Osteocyte (in vitro differentiated cells): ENCODE measurements at regions not wholly inside any gene's neighbourhood (a gene's known extent, or its start where the extent isn't known, plus 50 kb on each side); places are given as distances from the start of the nearest gene placed in this dataset.

ENCODE experiments used
- DNase-seq: peaks from one replicate; pipeline ENCODE4 v3.0.0; 2021; ENCODE audit warnings: mixed read lengths; ENCODE audit not compliant: unreplicated experiment; ENCODE audit errors: extremely low spot score
- H3K27ac Mint-ChIP-seq: one replicate; pipeline ENCODE4 v1.8.0; 2021; ENCODE audit warnings: mild to moderate bottlenecking, mixed read lengths; ENCODE audit not compliant: unreplicated experiment
- H3K27me3 Mint-ChIP-seq: one replicate; pipeline ENCODE4 v1.8.0; 2021; ENCODE audit warnings: mixed read lengths; ENCODE audit not compliant: unreplicated experiment
- H3K36me3 Mint-ChIP-seq: one replicate; pipeline ENCODE4 v1.8.0; 2021; ENCODE audit warnings: mixed read lengths; ENCODE audit not compliant: unreplicated experiment
- H3K4me1 Mint-ChIP-seq: one replicate; pipeline ENCODE4 v1.8.0; 2021; ENCODE audit warnings: mixed read lengths; ENCODE audit not compliant: unreplicated experiment
- H3K4me3 Mint-ChIP-seq: one replicate; pipeline ENCODE4 v1.8.0; 2021; ENCODE audit warnings: mild to moderate bottlenecking, moderate library complexity, mixed read lengths; ENCODE audit not compliant: unreplicated experiment
- H3K9me3 Mint-ChIP-seq: one replicate; pipeline ENCODE4 v1.8.0; 2021; ENCODE audit warnings: mixed read lengths; ENCODE audit not compliant: unreplicated experiment
- TF ChIP-seq, protein P1 (sequence below): fragments of 200-600 bp; sonication (generic); IDR thresholded peaks from 2 replicates; pipeline ENCODE4 v1.5.0; 2021; ENCODE audit warnings: antibody characterized with exemption, mild to moderate bottlenecking, moderate library complexity

DNA sequence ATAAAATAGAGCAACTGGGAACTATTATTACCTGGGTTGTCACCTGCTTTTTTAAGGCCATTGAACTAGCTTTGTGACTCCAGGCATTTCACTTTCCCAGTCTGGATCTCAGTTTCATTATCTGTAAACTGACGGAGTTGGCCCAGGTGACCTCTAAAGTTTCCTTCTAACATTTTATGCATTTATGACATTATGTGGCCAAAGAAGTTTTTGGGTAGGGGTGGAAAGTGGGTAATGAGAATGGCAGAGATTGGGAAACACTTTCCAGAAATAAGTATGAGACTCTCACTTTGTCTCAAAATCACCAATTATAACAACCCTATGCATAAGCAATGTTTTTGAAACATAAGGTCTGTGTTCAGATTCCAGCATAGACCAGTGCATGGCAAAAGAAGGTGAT, 99.1 kb upstream of the ARHGEF3 start:
- Mint-ChIP-seq H3K36me3 (no peaks in the 10 kb centered on the region), H3K27ac (no peak overlapping the region), H3K4me1 (no peaks in the 10 kb centered on the region), H3K9me3 (peaks cover 7% of the 10 kb centered on the region), H3K4me3 (no peak overlapping the region), H3K27me3 (no peaks in the 10 kb centered on the region)
- TF ChIP-seq, protein P1, sequence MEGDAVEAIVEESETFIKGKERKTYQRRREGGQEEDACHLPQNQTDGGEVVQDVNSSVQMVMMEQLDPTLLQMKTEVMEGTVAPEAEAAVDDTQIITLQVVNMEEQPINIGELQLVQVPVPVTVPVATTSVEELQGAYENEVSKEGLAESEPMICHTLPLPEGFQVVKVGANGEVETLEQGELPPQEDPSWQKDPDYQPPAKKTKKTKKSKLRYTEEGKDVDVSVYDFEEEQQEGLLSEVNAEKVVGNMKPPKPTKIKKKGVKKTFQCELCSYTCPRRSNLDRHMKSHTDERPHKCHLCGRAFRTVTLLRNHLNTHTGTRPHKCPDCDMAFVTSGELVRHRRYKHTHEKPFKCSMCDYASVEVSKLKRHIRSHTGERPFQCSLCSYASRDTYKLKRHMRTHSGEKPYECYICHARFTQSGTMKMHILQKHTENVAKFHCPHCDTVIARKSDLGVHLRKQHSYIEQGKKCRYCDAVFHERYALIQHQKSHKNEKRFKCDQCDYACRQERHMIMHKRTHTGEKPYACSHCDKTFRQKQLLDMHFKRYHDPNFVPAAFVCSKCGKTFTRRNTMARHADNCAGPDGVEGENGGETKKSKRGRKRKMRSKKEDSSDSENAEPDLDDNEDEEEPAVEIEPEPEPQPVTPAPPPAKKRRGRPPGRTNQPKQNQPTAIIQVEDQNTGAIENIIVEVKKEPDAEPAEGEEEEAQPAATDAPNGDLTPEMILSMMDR = no peak
- no peak for DNase-seq

DNA sequence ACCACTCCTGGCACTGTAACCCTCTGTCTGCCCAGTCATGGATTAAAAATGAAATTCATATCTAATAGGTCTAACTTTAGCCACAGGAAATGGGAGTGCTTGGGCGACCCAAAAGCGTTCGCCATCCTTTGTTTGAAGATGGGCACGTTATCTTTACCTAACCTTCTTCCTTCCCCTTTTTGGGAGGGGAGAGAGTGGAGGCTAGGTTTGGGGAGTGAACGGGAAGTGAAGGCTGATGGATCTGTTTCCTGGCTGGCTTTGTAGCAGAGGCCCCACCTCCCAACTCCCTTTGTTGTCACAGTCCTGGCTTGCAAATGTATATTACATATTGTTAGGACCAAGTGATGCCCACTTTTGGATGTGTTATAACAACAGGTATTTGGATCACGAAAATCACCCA, 98.1 kb upstream of the ARHGEF3 start:
- Mint-ChIP-seq H3K36me3 (no peaks in the 10 kb centered on the region), H3K4me3 (no peak overlapping the region), H3K27ac (no peak overlapping the region), H3K27me3 (no peaks in the 10 kb centered on the region), H3K4me1 (no peaks in the 10 kb centered on the region), H3K9me3 (peaks cover 7% of the 10 kb centered on the region)
- no peak for DNase-seq
- TF ChIP-seq, protein P1 = no peak

DNA sequence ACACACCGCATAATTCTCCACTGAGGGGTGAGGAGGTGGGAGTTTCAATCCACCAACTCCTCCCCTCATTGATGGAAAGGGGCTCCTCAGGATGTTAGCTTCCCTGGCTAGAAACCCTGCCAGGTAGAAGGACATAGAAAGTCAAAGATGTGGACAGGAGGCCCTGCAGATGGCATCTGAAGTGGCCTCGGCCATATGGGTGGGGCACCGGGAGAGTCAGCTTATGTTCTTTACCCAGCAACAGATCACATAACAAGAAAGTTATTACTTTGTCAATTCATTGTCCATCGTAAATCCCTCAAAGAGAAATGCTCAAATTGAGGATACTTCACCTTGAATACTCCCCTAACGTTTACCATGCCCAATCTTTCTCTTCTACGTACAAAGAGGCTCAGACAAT, 97.3 kb upstream of the ARHGEF3 start:
- no peak for DNase-seq
- no peaks in the 10 kb centered on the region for H3K4me1 Mint-ChIP-seq
- H3K4me3 Mint-ChIP-seq = no peak overlapping the region
- peaks cover 7% of the 10 kb centered on the region for H3K9me3 Mint-ChIP-seq
- TF ChIP-seq, protein P1 = no peak
- H3K27me3 Mint-ChIP-seq = no peaks in the 10 kb centered on the region
- no peak overlapping the region for H3K27ac Mint-ChIP-seq
- H3K36me3 Mint-ChIP-seq = no peaks in the 10 kb centered on the region

DNA sequence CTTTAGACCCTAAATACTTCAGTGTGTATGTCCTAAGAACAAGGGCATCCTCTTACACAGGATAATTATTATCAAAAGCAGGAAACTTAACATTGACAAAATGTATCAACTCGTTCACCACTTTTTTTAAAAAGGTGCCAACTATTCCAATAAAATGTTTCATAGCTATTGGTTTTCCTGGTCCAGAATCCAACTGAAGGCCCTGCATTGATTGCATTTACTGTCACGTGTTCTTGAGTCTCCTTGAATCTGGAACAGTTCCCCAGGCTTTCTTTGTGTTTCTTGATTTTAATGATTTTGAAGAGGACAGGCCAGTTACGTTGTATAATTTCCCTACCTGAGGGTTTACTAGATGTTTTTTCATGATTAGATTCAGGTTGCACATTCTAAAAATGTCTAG, 94.6 kb upstream of the ARHGEF3 start:
- no peaks in the 10 kb centered on the region for H3K36me3 Mint-ChIP-seq
- no peaks in the 10 kb centered on the region for H3K4me1 Mint-ChIP-seq

DNA sequence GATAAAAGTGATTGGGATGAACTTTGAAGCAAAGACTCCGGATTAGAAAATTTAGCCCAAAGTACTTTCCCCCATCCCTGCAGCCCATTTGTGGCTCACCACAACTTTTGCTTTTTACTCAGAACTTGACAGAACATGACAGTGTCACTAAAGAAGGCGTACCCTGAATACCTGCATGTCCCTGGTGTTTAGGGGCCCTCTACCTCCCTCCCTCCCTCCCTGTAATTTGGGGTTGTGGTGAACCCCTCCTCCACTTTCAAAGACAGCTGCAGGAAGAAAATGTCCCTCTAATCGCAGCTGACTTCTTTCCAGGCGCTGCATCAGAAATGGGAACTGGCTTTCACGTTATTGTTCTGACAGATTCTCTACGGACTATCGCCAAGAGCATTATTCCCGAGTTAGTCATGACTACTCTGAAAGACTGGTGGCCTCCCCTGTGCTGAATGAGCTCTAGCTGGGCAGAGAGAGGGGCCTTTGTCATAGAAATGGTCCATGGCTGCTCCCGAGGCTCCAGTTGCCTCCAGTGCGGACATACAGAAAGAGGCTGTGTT, 93.2 kb upstream of the ARHGEF3 start:
- Mint-ChIP-seq H3K36me3 (no peaks in the 10 kb centered on the region), H3K4me1 (no peaks in the 10 kb centered on the region), H3K9me3 (no peaks in the 10 kb centered on the region), H3K27ac (no peak overlapping the region), H3K27me3 (peaks cover 7% of the 10 kb centered on the region), H3K4me3 (no peak overlapping the region)
- TF ChIP-seq, protein P1 = no peak
- no peak for DNase-seq

More for the DNA sequence above, 94.6 kb upstream of the ARHGEF3 start:
- H3K27ac Mint-ChIP-seq = no peak overlapping the region
- TF ChIP-seq, protein P1 = no peak
- H3K27me3 Mint-ChIP-seq = peaks cover 7% of the 10 kb centered on the region
- no peak for DNase-seq
- no peaks in the 10 kb centered on the region for H3K9me3 Mint-ChIP-seq
- no peak overlapping the region for H3K4me3 Mint-ChIP-seq
